DMS79 (cell line): ENCODE measurements at regions not wholly inside any gene's neighbourhood (a gene's known extent, or its start where the extent isn't known, plus 50 kb on each side); places are given as distances from the start of the nearest gene placed in this dataset.
A peak's percentile ranks its signal among the peaks of the same experiment; 100 is the strongest.

ENCODE experiments used
- DNase-seq: peaks from one replicate; lab custom pipeline; 2025; lab: John Stamatoyannopoulos, UW

- DNase-seq = no peak
Measured at GRCh38 chr5:14090755-14091154, 52.4 kb upstream of the TRIO start.

GRCh38 chr5:14090290-14090689, 52.9 kb upstream of the TRIO start:
- no peak for DNase-seq

GRCh38 chr5:14089198-14089597, 53.9 kb upstream of the TRIO start:
- DNase-seq = no peak

GRCh38 chr5:14086261-14086660, 56.9 kb upstream of the TRIO start:
- no peak for DNase-seq

GRCh38 chr5:14082973-14083372, 60.2 kb upstream of the TRIO start:
- peak; percentile 25 for DNase-seq

GRCh38 chr5:14082523-14082922, 60.6 kb upstream of the TRIO start:
- DNase-seq = no peak

- DNase-seq = no peak
Measured at GRCh38 chr5:14081791-14082190, 61.4 kb upstream of the TRIO start.

GRCh38 chr5:14078716-14079115, 64.4 kb upstream of the TRIO start:
- DNase-seq = no peak

- no peak for DNase-seq
Measured at GRCh38 chr5:14077501-14077900, 65.6 kb upstream of the TRIO start.

GRCh38 chr5:14076561-14076960, 66.6 kb upstream of the TRIO start:
- no peak for DNase-seq

- no peak for DNase-seq
Measured at GRCh38 chr5:14075937-14076336, 67.2 kb upstream of the TRIO start.

- DNase-seq = no peak
Measured at GRCh38 chr5:14071433-14071832, 71.7 kb upstream of the TRIO start.

- DNase-seq = no peak
Measured at GRCh38 chr5:14069021-14069420, 74.1 kb upstream of the TRIO start.

GRCh38 chr5:14068136-14068535, 75.0 kb upstream of the TRIO start:
- no peak for DNase-seq

GRCh38 chr5:14066326-14066725, 76.8 kb upstream of the TRIO start:
- DNase-seq = no peak

- DNase-seq = no peak
Measured at GRCh38 chr5:14064841-14065240, 78.3 kb upstream of the TRIO start.

GRCh38 chr5:14063691-14064090, 79.5 kb upstream of the TRIO start:
- DNase-seq = no peak

- no peak for DNase-seq
Measured at GRCh38 chr5:14063138-14063537, 80.0 kb upstream of the TRIO start.

GRCh38 chr5:14062178-14062577, 81.0 kb upstream of the TRIO start:
- DNase-seq = no peak

GRCh38 chr5:14061106-14061505, 82.0 kb upstream of the TRIO start:
- no peak for DNase-seq

- DNase-seq = no peak
Measured at GRCh38 chr5:14060218-14060617, 82.9 kb upstream of the TRIO start.

GRCh38 chr5:14059810-14060209, 83.3 kb upstream of the TRIO start:
- no peak for DNase-seq

GRCh38 chr5:14057289-14057688, 85.9 kb upstream of the TRIO start:
- DNase-seq = no peak

- no peak for DNase-seq
Measured at GRCh38 chr5:14056039-14056438, 87.1 kb upstream of the TRIO start.
